Dermis microvascular lymphatic vessel endothelial cell (primary cell): ENCODE measurements at regions not wholly inside any gene's neighbourhood (a gene's known extent, or its start where the extent isn't known, plus 50 kb on each side); places are given as distances from the start of the nearest gene placed in this dataset.

Experiments
- DNase-seq, 2 donors: peaks; one replicate each; pipeline versions ENCODE4 v3.0.0 to v3.0.0-alpha.2; 2010; ENCODE audit warnings: low read depth in 2 of 2

- no peak for DNase-seq
These were observed 224.0 kb downstream of the MN1 start for GRCh38 chr22:27577574-27577969.

- no peak for DNase-seq
These were observed 222.5 kb downstream of the MN1 start for GRCh38 chr22:27578937-27579617.

- DNase-seq = peak in 1 of 2 donors; percentile 45
These were observed 221.2 kb downstream of the MN1 start for GRCh38 chr22:27580311-27580897.

- no peak for DNase-seq
These were observed 220.3 kb downstream of the MN1 start for GRCh38 chr22:27581236-27581635.

- no peak for DNase-seq
These were observed 219.9 kb downstream of the MN1 start for GRCh38 chr22:27581688-27582087.

GRCh38 chr22:27583856-27584255 lies 217.7 kb downstream of the MN1 start:
- DNase-seq = no peak

GRCh38 chr22:27585141-27585540 lies 216.4 kb downstream of the MN1 start:
- DNase-seq = no peak

GRCh38 chr22:27588268-27588667 lies 213.3 kb downstream of the MN1 start:
- DNase-seq = no peak

- DNase-seq = no peak
These were observed 212.6 kb downstream of the MN1 start for GRCh38 chr22:27588915-27589314.

GRCh38 chr22:27591060-27591459 lies 210.5 kb downstream of the MN1 start:
- DNase-seq = no peak

GRCh38 chr22:27593378-27593777 lies 208.2 kb downstream of the MN1 start:
- DNase-seq = no peak

GRCh38 chr22:27594020-27594419 lies 207.5 kb downstream of the MN1 start:
- no peak for DNase-seq

- DNase-seq = no peak
These were observed 207.0 kb downstream of the MN1 start for GRCh38 chr22:27594474-27595134.

GRCh38 chr22:27596133-27596870 lies 205.3 kb downstream of the MN1 start:
- DNase-seq = no peak

GRCh38 chr22:27597703-27598444 lies 203.7 kb downstream of the MN1 start:
- DNase-seq = peak in 1 of 2 donors; percentile 9

GRCh38 chr22:27598792-27599191 lies 202.8 kb downstream of the MN1 start:
- no peak for DNase-seq

- DNase-seq = no peak
These were observed 200.4 kb downstream of the MN1 start for GRCh38 chr22:27601195-27601594.

- DNase-seq = no peak
These were observed 199.2 kb downstream of the MN1 start for GRCh38 chr22:27602390-27602789.

GRCh38 chr22:27603111-27603799 lies 198.3 kb downstream of the MN1 start:
- no peak for DNase-seq

- peak in 1 of 2 donors; percentile 56 for DNase-seq
These were observed 197.8 kb downstream of the MN1 start for GRCh38 chr22:27603800-27604144.

- DNase-seq = no peak
These were observed 196.2 kb downstream of the MN1 start for GRCh38 chr22:27605390-27605789.
